SU-DHL-6 (cell line): ENCODE measurements at regions not wholly inside any gene's neighbourhood (a gene's known extent, or its start where the extent isn't known, plus 50 kb on each side); places are given as distances from the start of the nearest gene placed in this dataset.

Experiments used
- H2AFZ ChIP-seq: fragments of 200-600 bp; sonication (generic); 2 replicates; pipeline ENCODE4 v1.6.1; 2014; ENCODE audit warnings: low read depth, mild to moderate bottlenecking, moderate library complexity, mixed read lengths, antibody characterized with exemption, low read length; ENCODE audit not compliant: severe bottlenecking
- H3F3A ChIP-seq: fragments of 200-600 bp; shearing (Covaris generic); 2 replicates; pipeline ENCODE4 v1.6.0; 2016; ENCODE audit warnings: antibody characterized with exemption, mild to moderate bottlenecking; ENCODE audit not compliant: insufficient read depth
- H3K27ac ChIP-seq: fragments of 200-600 bp; sonication (generic); 2 replicates; pipeline ENCODE4 v1.5.1; 2016; ENCODE audit warnings: low read depth, mild to moderate bottlenecking, low read length, moderate library complexity, mixed read lengths
- H3K27me3 ChIP-seq: fragments of 200-600 bp; sonication (generic), shearing (Covaris generic); 2 replicates; pipeline ENCODE4 v1.6.0; 2014; ENCODE audit warnings: mild to moderate bottlenecking, low read length
- H3K36me3 ChIP-seq: fragments of 200-600 bp; sonication (generic); 2 replicates; pipeline ENCODE4 v1.6.1; 2014; ENCODE audit warnings: mild to moderate bottlenecking, low read length, mixed read lengths
- H3K4me2 ChIP-seq: fragments of 300-600, 200-600 bp; shearing (Covaris generic), sonication (generic); 2 replicates; pipeline ENCODE4 v1.6.0; 2014; ENCODE audit warnings: low read length, low read depth, mild to moderate bottlenecking; ENCODE audit not compliant: poor library complexity, severe bottlenecking
- H3K4me3 ChIP-seq: fragments of 200-600 bp; sonication (generic); 2 replicates; pipeline ENCODE4 v1.5.1; 2014; ENCODE audit warnings: antibody characterized with exemption, low read length, mild to moderate bottlenecking, mixed read lengths; ENCODE audit not compliant: insufficient read depth, poor library complexity, severe bottlenecking
- H3K79me2 ChIP-seq: fragments of 200-600 bp; sonication (generic); 2 replicates; pipeline ENCODE4 v1.6.1; 2014; ENCODE audit warnings: mild to moderate bottlenecking, low read length, moderate library complexity; ENCODE audit not compliant: insufficient read depth
- H3K9ac ChIP-seq: fragments of 200-600 bp; sonication (generic); 2 replicates; pipeline ENCODE4 v1.7.0; 2014; ENCODE audit warnings: mild to moderate bottlenecking, low read length
- H3K9me2 ChIP-seq: fragments of 200-600 bp; sonication (generic); replicated peaks from 2 replicates; pipeline ENCODE4 v1.6.1; 2014; ENCODE audit warnings: low read length; ENCODE audit not compliant: insufficient read depth
- H3K9me3 ChIP-seq: fragments of 200-600 bp; sonication (generic); 2 replicates; pipeline ENCODE4 v1.6.1; 2014; ENCODE audit warnings: low read length, mixed read lengths; ENCODE audit not compliant: insufficient read depth
- H4K20me1 ChIP-seq: fragments of 200-600 bp; sonication (generic); 2 replicates; pipeline ENCODE4 v1.6.1; 2014; ENCODE audit warnings: low read depth, mild to moderate bottlenecking, antibody characterized with exemption, low read length, moderate library complexity, mixed read lengths
- CTCF ChIP-seq: fragments of 200-600 bp; sonication (generic); IDR thresholded peaks from one replicate; pipeline ENCODE4 v1.5.1; 2017; ENCODE audit warnings: antibody characterized with exemption, mild to moderate bottlenecking, low read length, moderate library complexity; ENCODE audit not compliant: insufficient read depth, poor library complexity, severe bottlenecking
- EZH2phosphoT487 ChIP-seq: fragments of 200-600 bp; sonication (generic), shearing (Covaris generic); conservative IDR thresholded peaks from 2 replicates; pipeline ENCODE4 v1.6.1; 2018; ENCODE audit warnings: mild to moderate bottlenecking, antibody characterized with exemption, low read length, moderate library complexity, mixed read lengths

GRCh38 chr5:145682197-145682899, 152.8 kb downstream of the PRELID2 start:
- no peaks in the 10 kb centered on the region for H3K9me2 ChIP-seq
- H4K20me1 ChIP-seq = no peaks in the 10 kb centered on the region
- no peak overlapping the region for H3K4me3 ChIP-seq
- TF ChIP-seq EZH2phosphoT487 (no peak), CTCF (no peak)
- no peaks in the 10 kb centered on the region for H3K9me3 ChIP-seq
- H3K36me3 ChIP-seq = no peaks in the 10 kb centered on the region
- H3K4me2 ChIP-seq = no peak overlapping the region
- H3F3A ChIP-seq = no peaks in the 10 kb centered on the region
- no peak overlapping the region for H3K27ac ChIP-seq
- H3K79me2 ChIP-seq = no peaks in the 10 kb centered on the region
- peak overlapping the region; percentile 65 for H2AFZ ChIP-seq
- H3K27me3 ChIP-seq = no peaks in the 10 kb centered on the region
- H3K9ac ChIP-seq = no peak overlapping the region

- no peaks in the 10 kb centered on the region for H4K20me1 ChIP-seq
- H3K79me2 ChIP-seq = no peaks in the 10 kb centered on the region
- no peak overlapping the region for H3K4me2 ChIP-seq
- TF ChIP-seq EZH2phosphoT487 (no peak), CTCF (peak; percentile 83)
- H3F3A ChIP-seq = no peaks in the 10 kb centered on the region
- H3K27ac ChIP-seq = no peak overlapping the region
- no peaks in the 10 kb centered on the region for H3K36me3 ChIP-seq
- H2AFZ ChIP-seq = no peak overlapping the region
- no peaks in the 10 kb centered on the region for H3K9me2 ChIP-seq
- no peak overlapping the region for H3K9ac ChIP-seq
- no peak overlapping the region for H3K4me3 ChIP-seq
- no peaks in the 10 kb centered on the region for H3K9me3 ChIP-seq
- H3K27me3 ChIP-seq = no peaks in the 10 kb centered on the region
These were observed 153.5 kb downstream of the PRELID2 start for GRCh38 chr5:145681686-145682085.

- H3K36me3 ChIP-seq = no peaks in the 10 kb centered on the region
- TF ChIP-seq CTCF (no peak), EZH2phosphoT487 (no peak)
- no peaks in the 10 kb centered on the region for H3K79me2 ChIP-seq
- no peaks in the 10 kb centered on the region for H3K9me2 ChIP-seq
- no peak overlapping the region for H3K4me3 ChIP-seq
- H4K20me1 ChIP-seq = no peaks in the 10 kb centered on the region
- H2AFZ ChIP-seq = no peak overlapping the region
- H3K9me3 ChIP-seq = no peaks in the 10 kb centered on the region
- H3K4me2 ChIP-seq = no peak overlapping the region
- H3K27ac ChIP-seq = no peak overlapping the region
- H3K27me3 ChIP-seq = no peaks in the 10 kb centered on the region
- H3K9ac ChIP-seq = no peak overlapping the region
- H3F3A ChIP-seq = no peaks in the 10 kb centered on the region
These were observed 153.9 kb downstream of the PRELID2 start for GRCh38 chr5:145681216-145681615.
